UCSD-AML1 (cell line): ENCODE measurements at regions not wholly inside any gene's neighbourhood (a gene's known extent, or its start where the extent isn't known, plus 50 kb on each side); places are given as distances from the start of the nearest gene placed in this dataset.

Experiments
- DNase-seq: peaks from one replicate; lab custom pipeline; 2025; ENCODE audit not compliant: unreplicated experiment; lab: John Stamatoyannopoulos, UW

DNA sequence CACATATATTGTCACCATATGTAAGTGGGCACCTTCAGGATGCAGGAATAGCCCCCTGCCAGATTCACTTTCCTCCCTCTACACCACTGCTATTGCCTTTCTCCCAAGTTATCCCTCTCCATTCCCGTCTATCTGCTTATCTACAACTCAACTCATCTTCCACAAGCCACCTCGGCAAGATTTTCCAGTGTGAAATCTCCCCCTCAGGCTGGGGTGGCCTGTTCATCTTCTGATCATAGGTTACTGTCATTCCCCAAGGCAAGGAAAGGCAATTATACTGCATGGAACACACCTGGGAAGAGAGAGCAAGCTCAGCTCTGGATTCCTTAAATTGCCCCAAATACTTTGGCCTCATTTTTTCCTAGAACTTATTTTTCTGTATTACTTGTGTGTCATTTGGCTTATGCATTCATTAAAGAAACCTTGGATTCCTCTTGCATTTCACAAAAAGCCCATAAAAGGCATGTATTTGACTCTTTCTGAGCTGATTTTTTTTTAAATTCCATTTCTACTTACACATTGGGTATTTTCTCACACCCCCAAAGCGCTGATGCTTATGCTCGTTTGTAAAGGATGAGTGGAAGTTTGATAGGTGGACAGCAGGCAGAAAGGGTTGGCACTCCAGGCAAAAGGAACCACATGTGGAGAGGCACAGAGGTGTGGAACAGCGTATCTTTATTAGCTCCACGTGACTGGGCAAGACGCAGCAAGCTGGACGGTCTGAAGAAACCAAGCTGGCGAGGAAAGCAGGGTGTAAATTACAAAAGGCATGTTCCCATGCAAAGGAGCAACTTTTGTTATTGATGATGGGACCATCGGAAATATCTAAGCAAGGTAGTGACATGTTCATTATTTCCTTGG lies 169.7 kb upstream of the RAB4A start:
- DNase-seq = no peak

DNA sequence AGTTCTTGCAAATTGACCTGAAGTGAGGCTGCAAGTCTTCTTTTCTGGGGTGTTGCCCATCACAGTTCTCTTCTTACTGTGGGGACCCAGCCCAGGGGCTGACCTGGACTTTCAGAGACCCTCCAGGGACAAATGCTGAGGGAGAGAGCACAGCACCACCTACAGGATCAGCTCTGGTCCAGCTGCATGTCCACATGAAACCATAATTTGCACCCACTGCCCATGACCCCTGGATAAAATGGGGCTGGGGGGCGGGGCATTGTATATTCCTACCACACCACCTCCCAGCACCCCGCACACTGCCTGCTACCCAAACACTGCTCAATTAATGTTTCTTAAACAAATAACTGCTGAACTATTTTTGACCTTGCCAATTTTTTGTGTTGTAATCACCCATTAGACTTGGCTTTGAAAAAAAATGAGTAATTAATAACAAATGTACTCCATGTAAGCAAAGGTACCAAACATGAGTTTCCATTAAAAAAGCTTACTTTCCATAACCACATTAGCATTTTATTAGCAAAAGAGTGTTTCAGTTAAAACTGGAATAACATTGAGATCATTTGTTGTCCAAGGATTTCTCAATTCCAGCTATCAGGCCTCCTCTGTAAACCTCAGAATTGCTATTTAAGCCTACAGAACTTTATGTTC lies 168.0 kb upstream of the RAB4A start:
- DNase-seq = no peak

DNA sequence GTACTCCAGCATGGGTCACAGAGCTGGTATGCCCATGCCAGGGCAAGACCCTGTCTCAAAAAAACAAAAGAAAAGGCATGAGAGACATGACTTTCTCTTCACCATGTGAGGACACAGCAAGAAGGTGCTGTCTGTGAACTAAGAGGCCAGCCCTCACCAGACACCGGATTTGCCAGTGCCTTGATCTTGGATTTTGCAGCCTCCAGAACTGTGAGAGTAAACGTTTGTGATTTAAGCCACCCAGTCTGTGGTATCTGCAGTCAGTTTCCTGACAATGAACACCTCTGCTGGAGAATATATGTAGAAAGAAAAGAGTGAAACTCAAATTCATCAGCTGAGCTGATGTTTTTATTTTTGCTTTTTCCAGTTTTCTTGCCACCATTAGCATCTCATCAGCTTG lies 166.3 kb upstream of the RAB4A start:
- no peak for DNase-seq

DNA sequence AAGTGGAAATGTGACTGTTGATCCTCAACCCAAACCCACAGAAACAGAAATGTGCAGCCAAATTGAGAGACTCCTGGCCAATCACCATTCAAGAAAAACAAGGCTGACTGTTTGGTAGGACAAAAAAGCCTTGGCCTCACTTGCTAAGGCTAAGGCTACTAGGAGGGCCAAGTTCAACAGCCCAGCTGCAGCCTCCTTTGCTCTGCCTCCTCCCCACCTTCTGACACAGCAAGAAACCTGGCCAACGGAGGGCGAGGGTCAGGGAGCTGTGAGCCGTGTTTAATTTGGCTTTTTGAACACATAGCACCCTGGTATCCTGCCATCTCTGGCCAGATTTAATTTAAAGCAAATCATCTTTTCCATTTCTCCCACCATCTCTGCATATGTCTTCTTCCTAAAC lies 165.8 kb upstream of the RAB4A start:
- DNase-seq = no peak

DNA sequence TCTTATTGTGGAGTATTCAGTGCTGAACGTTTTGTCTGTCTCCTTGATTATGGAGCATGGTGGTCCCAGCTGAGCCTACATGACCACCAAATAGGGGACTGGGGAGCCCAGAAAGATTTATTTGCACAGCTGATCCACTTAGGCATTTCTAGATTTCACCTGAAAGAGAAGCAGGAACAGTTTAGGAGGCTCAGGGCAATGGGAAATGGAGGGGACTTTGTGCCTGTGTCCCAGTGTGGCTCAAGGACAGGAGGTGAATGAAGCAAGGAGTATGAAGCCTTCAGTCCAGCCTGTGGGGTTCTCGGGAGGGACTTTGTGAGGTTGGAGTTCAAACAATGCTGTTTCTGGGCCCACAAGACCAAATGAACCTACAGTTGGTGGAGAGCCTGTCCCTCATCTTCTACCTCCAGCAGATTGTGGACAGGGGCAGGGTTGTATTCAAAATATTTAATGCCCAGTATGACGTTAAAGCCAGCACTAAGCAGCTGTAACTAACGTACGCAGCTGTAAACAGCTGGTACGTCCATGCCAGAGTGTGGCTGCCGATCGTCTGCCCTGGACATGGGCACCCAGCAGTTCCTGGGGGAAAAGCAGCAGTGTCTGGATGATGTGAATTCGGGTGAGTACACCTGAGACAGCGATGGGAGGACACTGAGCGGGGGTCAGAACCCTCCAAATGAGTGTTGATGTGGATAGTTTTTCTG lies 164.9 kb upstream of the RAB4A start:
- no peak for DNase-seq

DNA sequence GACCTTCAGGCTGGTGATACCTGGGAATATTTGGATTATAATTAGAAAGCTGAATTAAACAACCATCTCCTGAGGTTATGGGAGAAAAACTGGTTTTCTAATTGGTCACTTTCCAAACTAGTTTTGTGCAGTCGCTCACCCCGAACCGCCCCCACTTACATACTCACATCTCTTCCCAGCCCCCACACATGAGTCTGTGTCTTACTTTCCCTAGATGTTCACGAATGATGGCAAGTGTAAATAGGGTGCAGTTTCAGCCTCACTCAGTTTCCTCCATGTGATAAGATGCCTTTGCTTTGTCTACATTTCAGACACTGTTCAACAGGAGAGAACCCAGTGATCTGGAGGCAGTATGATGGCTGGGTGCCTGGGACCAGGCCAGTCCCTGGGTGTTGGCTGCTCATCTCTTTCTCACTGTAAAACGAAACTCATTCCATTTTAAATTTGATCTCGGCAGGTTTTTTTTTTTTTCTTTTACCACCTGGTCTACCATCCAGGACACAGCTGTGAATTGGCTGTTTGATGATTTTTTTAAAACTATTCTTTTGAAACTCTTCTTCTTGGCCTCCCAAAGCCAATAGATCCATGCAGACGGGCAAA lies 164.3 kb upstream of the RAB4A start:
- no peak for DNase-seq

DNA sequence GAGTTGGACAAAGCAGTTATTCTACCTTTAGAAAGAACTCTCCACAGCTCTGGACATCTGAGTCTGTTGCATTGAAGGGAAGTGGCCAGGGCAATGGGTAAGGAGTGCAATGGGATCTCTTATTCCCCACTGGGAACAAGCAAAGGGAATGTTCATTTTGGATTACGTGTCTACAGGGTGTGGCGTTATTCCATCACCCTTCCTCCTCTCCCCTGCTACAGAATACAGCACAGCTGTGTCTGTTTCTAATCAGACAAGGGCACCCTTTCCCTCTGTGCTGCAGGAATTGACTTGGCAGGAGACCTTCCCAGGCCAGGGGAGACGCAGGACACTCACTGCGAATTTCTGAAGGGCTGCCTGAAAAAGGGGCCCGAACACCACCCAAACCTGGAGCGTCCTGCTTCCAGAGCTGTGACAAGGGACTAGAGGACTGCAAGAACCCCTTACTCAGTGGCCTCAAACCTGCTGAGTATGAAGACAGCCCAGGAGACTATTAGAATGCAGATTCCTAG lies 163.6 kb upstream of the RAB4A start:
- no peak for DNase-seq

DNA sequence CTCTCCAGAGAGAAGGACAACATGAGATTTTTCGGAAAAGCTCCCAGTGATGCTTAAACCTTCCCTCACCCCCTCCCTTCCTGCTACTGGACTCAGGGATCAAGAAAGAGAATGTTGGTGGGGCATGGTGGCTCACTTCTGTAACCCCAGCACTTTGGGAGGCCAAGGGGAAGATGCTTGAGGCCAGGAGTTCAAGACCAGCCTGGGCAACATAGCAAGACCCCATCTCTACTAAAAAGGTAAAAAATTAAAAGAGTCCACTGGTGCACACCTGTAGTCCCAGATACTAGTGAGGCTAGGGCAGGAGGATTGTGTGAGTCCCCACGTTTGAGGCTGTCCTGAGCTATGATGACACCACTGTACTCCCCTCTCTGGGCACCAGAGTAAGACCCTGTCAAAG lies 162.9 kb upstream of the RAB4A start:
- no peak for DNase-seq

DNA sequence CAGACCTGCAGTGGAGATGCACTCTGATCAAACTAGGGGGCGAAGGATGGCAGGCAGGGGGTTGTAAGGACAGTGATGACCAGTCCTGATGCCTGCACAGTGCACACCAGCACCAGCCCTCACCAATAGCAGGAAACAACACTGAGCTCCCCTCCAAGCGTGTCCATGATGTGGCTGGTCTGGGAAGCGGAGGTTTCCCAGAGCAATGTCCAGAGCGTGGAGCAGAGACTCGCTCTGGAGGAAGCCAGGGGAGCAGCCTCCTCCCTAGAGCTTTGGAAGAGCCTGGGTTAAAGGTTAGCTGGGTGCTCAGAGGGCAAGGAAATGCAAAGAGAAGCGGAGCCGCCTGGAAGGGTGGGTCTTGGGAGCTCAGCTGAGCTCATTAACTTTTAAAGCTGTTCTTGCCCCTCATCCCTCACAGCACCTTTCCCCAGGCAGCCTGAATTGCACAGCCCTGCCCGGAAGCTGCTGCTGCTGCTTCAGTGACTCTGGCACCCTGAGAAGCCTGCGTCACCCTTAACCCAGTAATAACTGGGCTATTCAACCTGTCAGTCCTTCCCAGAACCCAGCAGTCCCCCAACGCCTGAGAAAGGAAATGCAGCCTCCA lies 162.2 kb upstream of the RAB4A start:
- no peak for DNase-seq

DNA sequence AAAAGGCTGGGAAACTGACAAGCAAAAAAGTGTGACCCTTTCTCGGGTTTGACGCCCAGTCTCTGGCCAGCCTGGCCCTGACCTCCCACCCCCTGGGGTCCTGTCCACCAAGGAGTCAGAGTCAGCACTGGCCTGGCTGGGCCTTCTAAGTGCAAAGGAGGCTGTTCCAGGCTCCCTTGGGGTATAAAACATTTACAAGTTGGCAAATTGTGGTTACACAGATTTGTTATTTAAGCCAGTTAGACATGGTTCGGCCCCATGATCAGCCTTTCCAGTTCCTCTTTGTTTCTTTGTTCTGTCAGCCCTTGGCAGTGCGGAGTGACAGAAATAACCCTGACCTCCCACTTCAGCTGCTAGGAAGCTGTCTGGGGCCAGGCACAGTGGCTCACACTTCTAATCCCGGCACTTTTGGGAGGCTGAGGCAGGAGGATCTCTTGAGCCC lies 161.6 kb upstream of the RAB4A start:
- DNase-seq = no peak

DNA sequence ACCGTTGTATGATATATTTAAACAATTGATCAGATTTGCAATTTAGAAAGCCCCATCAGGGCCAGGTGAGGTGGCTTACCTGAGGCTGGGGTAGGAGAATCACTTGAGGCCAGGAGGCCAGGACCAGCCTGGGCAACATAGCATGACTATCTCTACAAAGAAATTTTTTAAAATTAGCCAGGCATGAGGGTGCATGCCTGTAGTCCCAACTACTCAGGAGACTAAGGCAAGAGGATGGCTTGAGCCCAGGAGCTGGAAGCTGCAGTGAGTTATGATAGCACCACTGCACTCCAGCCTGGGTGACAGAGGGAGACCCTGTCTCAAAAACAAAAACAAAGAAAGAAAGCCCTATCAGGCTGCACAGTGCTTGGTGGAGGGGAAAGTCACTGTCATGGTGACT lies 159.9 kb upstream of the RAB4A start:
- DNase-seq = no peak

DNA sequence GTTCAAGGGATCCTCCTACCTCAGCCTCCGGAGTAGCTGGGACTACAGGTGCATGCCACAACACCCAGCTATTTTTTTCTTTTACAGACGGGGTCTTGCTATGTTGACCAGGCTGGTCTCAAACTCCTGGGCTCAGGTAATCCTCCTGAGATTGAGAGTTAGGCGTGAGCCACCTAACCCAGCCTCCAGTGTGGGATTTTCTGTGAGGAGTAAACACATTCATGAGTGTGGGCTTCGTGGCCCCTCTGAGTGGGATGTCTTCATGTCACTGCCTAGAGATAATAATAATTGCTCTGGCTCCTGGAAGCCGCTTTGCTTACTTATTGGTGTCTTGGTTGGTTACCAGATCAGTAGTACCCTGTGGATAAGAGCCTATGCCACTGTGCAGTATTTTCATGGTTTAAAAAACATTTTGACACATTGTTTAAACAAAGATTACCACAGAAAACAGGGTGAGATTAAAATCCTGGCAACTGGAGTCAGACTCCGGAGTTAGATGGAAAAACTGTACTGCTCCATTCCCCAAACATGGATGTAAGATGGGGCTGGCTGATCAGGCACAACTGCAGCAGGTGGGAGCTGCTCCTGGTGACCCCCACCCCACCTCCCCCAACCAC lies 159.1 kb upstream of the RAB4A start:
- DNase-seq = no peak

DNA sequence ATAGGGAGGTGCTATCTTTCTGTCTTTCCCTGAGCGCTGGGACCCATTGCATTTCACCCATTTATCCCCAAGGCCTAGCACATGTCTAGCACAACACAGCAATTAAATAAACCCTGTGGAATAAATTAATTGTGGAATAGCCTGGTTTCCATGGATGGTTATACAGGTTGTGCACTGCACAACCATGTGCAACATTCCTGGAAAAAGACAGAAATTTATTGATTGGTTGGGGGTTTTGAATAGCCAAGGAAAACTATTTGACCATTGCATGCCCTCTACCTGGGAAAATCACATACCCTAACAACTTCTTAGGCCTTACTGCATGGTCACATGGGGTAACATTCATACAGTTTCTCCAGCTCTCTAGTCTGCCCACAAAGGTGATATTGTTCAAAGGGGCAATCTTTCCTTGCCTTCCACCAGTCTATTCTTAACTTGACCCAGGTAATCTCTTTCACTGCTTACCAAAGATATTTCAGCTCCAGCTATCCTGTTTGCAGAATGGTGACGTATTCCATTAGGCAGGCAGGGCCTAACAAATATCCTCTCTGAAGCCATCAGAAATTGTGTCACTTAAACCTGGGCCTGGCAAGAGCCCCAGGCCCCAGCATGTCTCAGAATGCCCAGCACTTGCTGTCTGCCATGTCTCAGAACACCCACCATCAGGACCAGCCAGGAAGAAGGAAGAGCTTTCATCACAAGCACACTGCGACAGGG lies 157.9 kb upstream of the RAB4A start:
- no peak for DNase-seq

DNA sequence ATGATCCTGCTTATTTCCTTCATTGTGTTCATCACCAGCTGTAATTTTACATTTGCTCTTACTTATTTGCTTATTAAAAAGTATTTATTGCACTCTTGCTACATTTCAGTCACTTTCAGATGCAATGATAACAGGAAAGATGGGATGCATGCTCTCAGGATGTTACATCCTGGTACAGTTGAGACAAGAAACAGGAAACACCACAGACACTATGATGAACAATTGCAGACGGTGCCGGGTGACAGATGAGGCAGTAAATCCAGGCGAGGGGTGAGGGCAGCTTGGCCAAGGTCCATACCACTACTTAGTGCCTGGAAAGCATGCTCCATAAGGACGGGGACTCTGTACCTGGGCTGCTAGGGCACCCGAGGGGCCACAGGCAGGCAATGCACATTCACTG lies 156.6 kb upstream of the RAB4A start:
- DNase-seq = no peak

DNA sequence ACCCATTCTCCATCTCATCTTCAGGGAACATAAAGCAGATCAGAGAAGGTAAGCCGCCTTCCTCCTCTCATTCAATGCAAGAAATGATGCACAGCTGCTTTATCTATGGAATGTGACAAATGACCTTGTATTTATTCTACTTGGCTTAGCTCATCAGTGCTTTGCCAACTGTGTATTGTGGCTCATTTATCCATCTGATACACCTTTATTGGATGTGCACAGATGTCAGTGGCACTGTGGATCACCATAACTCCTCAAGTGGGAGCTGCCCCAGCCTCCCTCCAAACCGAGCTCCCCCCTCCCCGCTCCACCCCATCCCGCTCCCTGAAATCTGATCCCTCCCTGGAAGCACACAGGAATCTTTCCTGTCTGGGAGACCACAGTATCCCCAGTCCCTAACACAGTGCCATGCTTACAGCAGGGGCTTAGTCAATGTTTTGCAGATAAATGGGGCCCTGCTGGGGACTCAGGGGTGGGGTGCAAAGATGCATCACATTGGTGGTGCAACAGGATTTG lies 156.0 kb upstream of the RAB4A start:
- no peak for DNase-seq

DNA sequence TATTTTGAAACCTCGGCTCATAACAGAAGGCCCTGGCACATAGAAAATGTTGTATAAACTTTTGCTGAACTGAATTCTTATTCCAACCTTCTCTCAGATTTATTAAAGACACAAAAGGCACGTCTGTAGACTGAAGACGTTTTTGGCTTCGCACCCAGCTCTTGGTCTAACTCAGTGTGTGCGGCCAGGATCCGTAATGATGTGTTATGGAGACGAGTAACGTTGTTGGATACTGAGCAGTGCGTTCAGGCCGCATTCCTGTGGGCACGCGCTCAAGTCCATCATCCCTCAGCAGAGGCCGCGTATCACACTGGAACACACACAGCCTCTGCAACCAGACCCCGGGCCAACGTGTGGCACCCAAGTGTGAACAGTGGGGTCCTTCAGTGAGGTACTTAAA lies 154.8 kb upstream of the RAB4A start:
- DNase-seq = no peak

DNA sequence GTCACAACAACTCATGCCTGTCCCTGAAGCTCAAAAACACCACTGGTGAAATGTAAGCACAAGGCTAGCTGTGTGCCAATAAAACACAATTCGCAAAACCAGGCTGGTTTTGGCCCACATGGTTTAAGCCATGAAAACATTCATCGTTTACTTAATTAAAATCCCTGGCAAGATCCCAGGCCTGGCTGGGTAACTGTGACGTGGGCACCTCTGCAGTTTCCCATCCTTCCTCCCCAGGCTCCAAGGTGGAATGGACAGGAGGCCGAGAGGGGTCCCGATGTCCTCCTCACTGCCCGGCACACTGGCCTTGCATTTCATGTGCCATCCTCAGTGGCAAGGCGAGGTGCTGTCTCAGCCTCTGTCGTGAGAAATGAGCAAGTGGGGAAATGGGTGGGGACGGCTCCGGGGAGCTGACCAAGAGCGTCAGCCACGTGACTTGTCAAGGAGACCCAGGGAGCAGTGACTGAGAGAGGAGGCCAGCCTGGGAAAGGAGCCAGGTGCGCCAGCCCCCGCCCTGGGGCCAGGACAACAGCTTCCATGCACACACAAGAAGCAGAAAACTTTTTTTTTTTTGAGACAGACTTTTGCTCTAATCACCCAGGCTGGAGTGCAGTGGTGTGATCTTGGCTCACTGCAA lies 153.1 kb upstream of the RAB4A start:
- no peak for DNase-seq

DNA sequence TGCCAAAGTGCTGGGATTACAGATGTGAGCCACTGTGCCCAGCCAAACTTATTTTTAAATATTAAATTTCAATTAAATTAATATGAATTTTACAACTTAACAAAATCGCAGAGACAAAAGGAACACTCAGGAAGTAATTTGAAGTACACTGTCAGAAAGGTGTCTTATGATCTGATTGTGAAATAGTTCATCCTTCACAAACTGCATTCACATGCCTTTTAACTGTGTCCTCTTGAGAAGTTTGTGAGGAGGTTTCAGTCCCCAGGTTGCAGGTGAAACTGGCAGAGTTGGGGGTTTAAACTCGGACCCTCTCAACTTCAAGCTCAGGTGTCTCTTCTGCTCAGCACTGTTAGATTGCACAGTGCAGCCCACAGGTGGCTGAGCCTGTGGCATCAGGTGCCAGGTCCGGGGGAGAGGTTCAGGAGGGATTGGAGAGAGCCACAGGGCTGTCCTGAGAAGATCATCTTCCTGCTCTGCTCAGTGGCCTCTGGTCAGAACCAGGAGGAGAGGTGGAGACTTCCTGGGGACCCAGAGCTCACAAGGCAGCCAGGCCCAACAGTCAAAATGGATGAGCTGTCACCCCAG lies 152.3 kb upstream of the RAB4A start:
- DNase-seq = no peak

DNA sequence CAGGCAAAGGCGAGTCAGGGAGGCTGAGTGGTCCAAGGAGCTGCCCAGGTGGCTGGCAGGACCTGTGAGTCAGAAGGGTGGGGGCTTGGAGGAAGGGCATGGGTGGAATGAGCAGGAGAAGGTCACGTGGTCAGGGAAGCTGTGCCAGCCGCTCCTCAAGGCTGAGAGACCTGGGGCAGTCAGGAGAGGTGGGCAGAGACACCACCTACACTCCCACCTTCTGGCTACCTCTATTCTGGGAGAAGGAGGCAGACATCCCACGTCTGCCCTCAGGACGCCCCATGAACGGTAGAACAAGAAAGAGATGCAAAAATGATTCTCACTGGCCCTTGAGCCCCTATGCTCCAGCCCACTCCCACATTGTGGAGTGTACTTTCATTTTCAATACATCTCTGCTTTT lies 151.8 kb upstream of the RAB4A start:
- no peak for DNase-seq
